Hepatocyte (in vitro differentiated cells): ENCODE measurements at regions not wholly inside any gene's neighbourhood (a gene's known extent, or its start where the extent isn't known, plus 50 kb on each side); places are given as distances from the start of the nearest gene placed in this dataset.

Source experiments
- CTCF ChIP-seq: fragments of 200-600 bp; sonication (generic); IDR thresholded peaks from 2 replicates; pipeline ENCODE4 v1.5.1; 2016; ENCODE audit warnings: antibody characterized with exemption, mild to moderate bottlenecking; ENCODE audit not compliant: poor library complexity
- EZH2 ChIP-seq: fragments of 200-600 bp; sonication (generic); IDR thresholded peaks from 2 replicates; pipeline ENCODE4 v1.6.1; 2016; ENCODE audit warnings: antibody characterized with exemption, mild to moderate bottlenecking, borderline replicate concordance

- TF ChIP-seq CTCF, result no peak
- TF ChIP-seq EZH2, result no peak
Measured at GRCh38 chr9:96047741-96048103, 172.2 kb downstream of the ERCC6L2 start.
